Common myeloid progenitor, CD34-positive (primary cell): ENCODE measurements at regions not wholly inside any gene's neighbourhood (a gene's known extent, or its start where the extent isn't known, plus 50 kb on each side); places are given as distances from the start of the nearest gene placed in this dataset.

ENCODE experiments used
- CTCF ChIA-PET: fragments of 350-600 bp; sonication (Branson Sonifier 250); formaldehyde crosslinking; loops from one replicate; lab custom pipeline; 2021; ENCODE audit warnings: antibody characterized with exemption; lab: Charles Lee
- POLR2A ChIA-PET: fragments of 350-600 bp; sonication (Branson Sonifier 250); formaldehyde crosslinking; loops from one replicate; lab custom pipeline; 2021; ENCODE audit warnings: antibody characterized with exemption; lab: Charles Lee
- DNase-seq, 3 donors: peaks; one replicate each; pipeline versions ENCODE4 v3.0.0 to v3.0.0-alpha.2; 2013
- H3K27ac ChIP-seq, 2 experiments: 1 replicate in 1 of 2; 2 replicates in 1 of 2; pipeline ENCODE4 v1.7.0; 2013; ENCODE audit warnings: inconsistent platforms in 2 of 2, low read length in 2 of 2, mild to moderate bottlenecking in 2 of 2, low read depth in 1 of 2, moderate library complexity in 1 of 2; ENCODE audit not compliant: severe bottlenecking in 2 of 2, insufficient read depth in 1 of 2, poor library complexity in 1 of 2
- H3K27me3 ChIP-seq, 5 experiments: replicated peaks in 2 of 5; 1 replicate in 3 of 5; 2 replicates in 2 of 5; pipeline versions ENCODE4 v1.6.1 to v1.7.0; 2013; ENCODE audit warnings: low read length in 4 of 5, mild to moderate bottlenecking in 2 of 5, moderate library complexity in 2 of 5, inconsistent platforms in 1 of 5; ENCODE audit not compliant: insufficient read depth in 5 of 5, control insufficient read depth in 4 of 5
- H3K36me3 ChIP-seq, 4 experiments: 1 replicate in 2 of 4; 2 replicates in 2 of 4; pipeline versions ENCODE4 v1.6.1 to v1.7.0; 2013; ENCODE audit warnings: low read length in 3 of 4, control low read depth in 1 of 4, mild to moderate bottlenecking in 1 of 4; ENCODE audit not compliant: control insufficient read depth in 4 of 4, insufficient read depth in 4 of 4
- H3K4me1 ChIP-seq, 4 experiments: 1 replicate in 3 of 4; 2 replicates in 1 of 4; pipeline versions ENCODE4 v1.6.1 to v1.7.1; 2013; ENCODE audit warnings: low read length in 3 of 4, mild to moderate bottlenecking in 3 of 4, control low read depth in 1 of 4, inconsistent platforms in 1 of 4, moderate library complexity in 1 of 4; ENCODE audit not compliant: control insufficient read depth in 4 of 4, insufficient read depth in 4 of 4; ENCODE audit errors: control extremely low read depth in 1 of 4
- H3K4me3 ChIP-seq, 7 experiments: 1 replicate in 4 of 7; 2 replicates in 3 of 7; pipeline versions ENCODE4 v1.5.1 to v1.7.0; 2013; ENCODE audit warnings: mild to moderate bottlenecking in 7 of 7, low read length in 6 of 7, moderate library complexity in 6 of 7, inconsistent platforms in 2 of 7, low read depth in 2 of 7, control low read depth in 1 of 7; ENCODE audit not compliant: insufficient read depth in 4 of 7, control insufficient read depth in 1 of 7; ENCODE audit errors: extremely low read depth in 1 of 7
- H3K9me3 ChIP-seq, 5 experiments: 1 replicate in 4 of 5; 2 replicates in 1 of 5; pipeline versions ENCODE4 v1.6.1 to v1.7.1; 2013; ENCODE audit warnings: low read length in 4 of 5, mild to moderate bottlenecking in 2 of 5, inconsistent platforms in 1 of 5, low read depth in 1 of 5, moderate library complexity in 1 of 5; ENCODE audit not compliant: control insufficient read depth in 4 of 5, insufficient read depth in 2 of 5; ENCODE audit errors: control extremely low read depth in 1 of 5
- WGBS: methylation state at CpG from one replicate; pipeline ENCODE4 v1.1.5; 2013; ENCODE audit not compliant: insufficient coverage; 5-methylcytosine and 5-hydroxymethylcytosine counted together

DNA sequence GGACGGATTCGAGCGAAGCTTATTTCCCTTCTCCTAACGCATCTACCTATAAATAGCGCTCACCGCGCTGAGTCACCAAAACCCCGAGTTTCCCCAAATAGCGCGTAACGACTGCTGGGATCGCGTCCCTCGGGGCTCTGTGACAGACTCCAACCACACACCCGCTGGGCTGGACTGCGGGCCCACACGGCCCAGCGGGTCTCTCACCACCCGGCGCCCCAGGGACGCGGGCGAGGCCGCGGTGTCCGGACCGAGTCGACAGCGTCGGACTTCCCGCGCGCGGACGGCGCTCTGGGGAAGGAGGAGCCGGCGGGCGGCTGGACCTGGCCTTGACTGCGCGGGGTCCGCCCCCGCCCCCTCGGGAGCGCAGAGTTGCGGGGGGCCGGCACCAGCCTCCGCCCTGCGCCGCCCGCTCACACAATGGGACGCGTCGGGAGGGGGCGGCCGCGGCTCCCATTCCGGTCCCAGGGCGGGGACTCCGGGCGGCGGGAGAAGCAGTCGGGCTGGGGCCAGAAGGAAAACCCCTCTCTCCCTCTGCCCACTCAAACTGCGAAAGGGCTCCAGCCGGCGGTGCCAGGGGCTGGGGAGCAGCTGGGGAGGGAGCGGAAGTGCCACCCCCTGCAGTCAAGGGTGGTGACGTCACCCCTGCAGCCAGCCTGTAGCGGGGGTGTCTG lies 108.8 kb downstream of the KCNRG start:
- 0% methylated on average over 46 of the region's 69 CpGs for WGBS
- H3K27me3 ChIP-seq = peaks cover 0 to 8% (median 4%) of the 10 kb centered on the region in 5 experiments
- H3K4me1 ChIP-seq = peaks cover 22 to 60% (median 47%) of the 10 kb centered on the region in 4 experiments
- H3K36me3 ChIP-seq = peaks cover 0 to 9% (median 1%) of the 10 kb centered on the region in 4 experiments
- H3K27ac ChIP-seq = peak overlapping the region; percentile 93 to 96
- ChIA-PET POLR2A (interaction anchor here (0.7 to 5.4 kb wide), 9 partner anchors 9 to 788 kb away, joined by 3 to 80 read pairs (median 6); partner anchors contain the start of gene TRIM13), CTCF (interaction anchor here (1.0 to 8.7 kb wide), 6 partner anchors 9 to 42 kb away, joined by 3 to 112 read pairs (median 4); no protein-coding TSS in a partner anchor)
- H3K4me3 ChIP-seq = peak overlapping the region; percentile 65 to 95 (median 79)
- no peaks in the 10 kb centered on the region for H3K9me3 ChIP-seq
- peak; percentile 95 to 99 (median 97) for DNase-seq

DNA sequence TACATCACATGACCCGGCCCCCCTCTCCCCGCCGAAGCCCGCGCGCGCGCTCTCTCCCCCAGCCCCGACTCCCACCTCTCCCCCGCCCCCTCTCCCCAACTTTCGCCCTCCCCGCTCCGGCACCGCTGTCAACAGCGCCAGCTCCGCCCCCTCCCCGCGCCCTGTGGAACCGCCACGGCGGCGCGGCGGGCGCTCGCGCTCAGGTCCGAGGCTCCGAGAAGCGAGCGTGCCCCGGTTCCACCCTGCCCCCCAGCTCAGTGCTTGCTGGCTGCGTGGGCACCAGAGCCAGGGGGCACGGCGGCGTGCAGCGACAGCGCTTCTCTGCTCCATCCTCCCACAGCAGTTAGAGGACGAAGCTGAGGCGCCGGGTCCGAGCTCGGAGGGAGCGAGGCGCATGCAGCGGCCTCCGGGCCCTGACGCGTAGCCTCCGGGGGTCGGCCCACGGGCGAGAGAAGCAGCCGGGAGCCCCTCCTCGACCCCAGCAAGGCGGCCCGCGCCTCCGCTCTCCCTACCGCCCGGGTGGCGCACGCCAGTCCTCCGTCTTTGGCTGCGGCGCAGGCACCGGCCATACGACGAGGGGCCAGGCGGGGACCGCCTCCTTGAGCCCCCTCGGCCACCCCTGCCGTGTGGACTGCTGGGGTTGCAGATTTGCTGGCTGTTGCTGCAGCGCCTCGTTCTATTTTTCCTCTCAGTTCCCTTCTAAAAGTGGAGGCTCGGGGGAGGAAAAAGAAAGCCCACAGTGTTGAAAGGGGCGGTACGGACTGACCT lies 109.5 kb downstream of the KCNRG start:
- H3K4me3 ChIP-seq = peak overlapping the region; percentile 67 to 95 (median 91)
- POLR2A ChIA-PET = interaction anchor here (1.2 to 5.4 kb wide), 8 partner anchors 8 to 787 kb away, joined by 3 to 80 read pairs (median 10); partner anchors contain the start of gene TRIM13
- peak in 1 of 3 donors; percentile 99 for DNase-seq
- no peaks in the 10 kb centered on the region for H3K9me3 ChIP-seq
- H3K27me3 ChIP-seq = peaks cover 0 to 15% (median 11%) of the 10 kb centered on the region in 5 experiments
- H3K27ac ChIP-seq = peak overlapping the region; percentile 93 to 96
- WGBS = 0% methylated on average over 40 of the region's 78 CpGs
- peaks cover 0 to 9% (median 1%) of the 10 kb centered on the region in 4 experiments for H3K36me3 ChIP-seq
- CTCF ChIA-PET = interaction anchor here (0.9 to 8.7 kb wide), 8 partner anchors 8 to 791 kb away, joined by 3 to 112 read pairs (median 9); no protein-coding TSS in a partner anchor
- peaks cover 22 to 61% (median 50%) of the 10 kb centered on the region in 4 experiments for H3K4me1 ChIP-seq

DNA sequence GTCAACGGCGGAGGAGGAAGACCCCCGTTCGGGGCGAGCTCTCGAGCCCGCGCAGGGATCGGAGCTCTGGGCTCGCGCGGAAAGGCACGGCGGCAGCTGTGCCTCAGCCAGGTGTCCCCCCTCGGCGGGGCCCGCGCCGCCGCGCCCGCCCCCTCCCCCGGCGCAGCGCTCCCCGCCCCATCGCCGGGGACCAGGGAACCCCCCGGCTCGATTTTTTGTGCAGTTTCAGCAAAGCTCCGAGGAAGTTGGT lies 110.0 kb downstream of the KCNRG start:
- 0% methylated on average over 31 of the region's 31 CpGs for whole genome bisulfite sequencing
- H3K9me3 ChIP-seq = no peaks in the 10 kb centered on the region
- H3K4me1 ChIP-seq = peaks cover 22 to 66% (median 55%) of the 10 kb centered on the region in 4 experiments
- H3K27me3 ChIP-seq = peaks cover 0 to 20% (median 13%) of the 10 kb centered on the region in 5 experiments
- H3K36me3 ChIP-seq = peaks cover 0 to 9% (median 1%) of the 10 kb centered on the region in 4 experiments
- DNase-seq = peak in 1 of 3 donors; percentile 65
- H3K4me3 ChIP-seq = peak overlapping the region; percentile 67 to 95 (median 91)
- H3K27ac ChIP-seq = peak overlapping the region; percentile 83 to 96
- ChIA-PET POLR2A (interaction anchor here (1.6 to 5.4 kb wide), 4 partner anchors 9 to 129 kb away, joined by 10 to 80 read pairs (median 21); partner anchors contain the start of gene TRIM13), CTCF (interaction anchor here (0.9 to 8.7 kb wide), 10 partner anchors 9 to 790 kb away, joined by 3 to 112 read pairs (median 8); partner anchors contain the start of gene TRIM13)

DNA sequence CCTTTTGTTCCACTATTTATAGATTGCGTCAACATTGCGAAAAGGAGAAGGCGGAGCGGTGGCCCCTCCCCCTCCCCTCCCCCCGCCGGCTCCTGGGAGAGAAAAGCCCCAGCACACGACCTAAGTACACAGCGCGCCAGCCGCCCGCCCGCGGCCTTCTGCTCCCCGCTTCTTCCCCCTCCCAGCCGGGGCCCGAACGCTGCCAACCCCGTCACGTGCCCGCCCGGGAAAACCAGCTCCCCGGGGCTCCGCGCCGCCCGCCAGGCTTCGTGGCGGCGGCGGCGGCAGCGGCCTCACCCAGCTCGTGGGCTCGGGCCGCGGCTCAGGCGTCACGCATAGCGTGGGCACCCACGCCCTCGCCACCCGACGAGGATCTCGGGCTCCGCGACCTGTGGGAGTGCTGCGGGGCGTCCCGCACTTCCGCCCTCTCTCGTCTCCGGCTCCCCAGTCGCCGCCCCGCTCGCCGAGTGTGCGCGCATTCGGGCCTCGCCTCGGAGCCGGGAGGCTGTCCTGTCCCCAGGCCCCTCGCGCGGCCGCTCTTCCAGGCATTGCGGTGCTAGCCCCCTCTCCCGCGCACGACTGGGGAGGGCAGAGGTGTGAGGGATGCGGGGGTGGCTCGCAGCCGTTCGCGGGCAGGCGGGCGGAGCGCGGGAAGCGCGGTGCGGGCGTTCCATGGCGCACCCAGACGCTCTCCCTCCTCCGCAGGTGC lies 110.5 kb downstream of the KCNRG start:
- Histone ChIP-seq H3K36me3 (peaks cover 0 to 8% (median under 1%) of the 10 kb centered on the region in 4 experiments), H3K4me1 (peaks cover 23 to 70% (median 60%) of the 10 kb centered on the region in 4 experiments), H3K27me3 (peaks cover 0 to 25% (median 17%) of the 10 kb centered on the region in 5 experiments), H3K27ac (peak overlapping the region; percentile 83 to 96), H3K4me3 (peak overlapping the region; percentile 52 to 95 (median 89)), H3K9me3 (no peaks in the 10 kb centered on the region)
- peak; percentile 94 to 97 (median 96) for DNase-seq
- under 1% methylated on average over 77 of the region's 87 CpGs for WGBS
- POLR2A ChIA-PET = interaction anchor here (1.6 to 5.4 kb wide), 4 partner anchors 9 to 129 kb away, joined by 10 to 80 read pairs (median 21); partner anchors contain the start of gene TRIM13
- CTCF ChIA-PET = interaction anchor here (0.9 to 8.7 kb wide), 14 partner anchors 9 to 790 kb away, joined by 3 to 112 read pairs (median 5); partner anchors contain the start of gene TRIM13

DNA sequence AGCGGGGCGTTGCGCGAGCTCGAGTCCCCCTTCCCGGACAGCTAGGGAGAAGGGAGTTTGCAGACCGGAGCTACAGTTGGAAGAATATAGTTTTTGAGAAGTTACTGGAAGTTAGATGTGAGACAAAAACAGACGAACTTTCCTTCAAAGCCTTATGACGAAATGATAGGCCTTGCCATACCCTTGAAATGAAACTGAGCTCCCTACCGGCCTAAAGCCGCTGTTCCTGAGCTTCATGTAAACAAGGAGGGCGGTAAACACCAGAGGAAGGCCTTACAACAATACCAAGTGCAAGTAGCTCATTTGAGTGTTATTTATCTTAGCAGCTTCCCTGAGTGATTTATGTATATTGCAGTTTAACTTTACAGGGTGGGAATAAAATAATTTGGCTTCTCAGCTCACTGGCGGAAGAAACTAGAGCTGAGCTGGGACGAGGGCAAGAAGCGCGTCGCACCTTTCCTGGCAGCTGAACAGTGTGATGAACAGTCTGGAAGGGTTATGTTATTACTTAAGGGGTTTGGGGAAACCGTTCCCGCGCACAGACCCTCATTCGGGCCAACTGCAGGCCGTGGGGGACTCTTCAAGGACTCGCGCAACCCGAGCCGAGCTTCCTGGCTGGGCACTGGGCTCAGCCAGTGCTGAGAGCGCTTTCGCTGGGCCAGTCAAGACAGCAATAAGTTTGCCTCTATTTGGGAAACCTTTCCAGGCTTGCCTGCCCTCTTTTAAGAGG lies 111.2 kb downstream of the KCNRG start:
- ChIA-PET CTCF (interaction anchor here (0.9 to 8.7 kb wide), 15 partner anchors 8 to 943 kb away, joined by 3 to 112 read pairs (median 6); partner anchors contain the start of gene TRIM13), POLR2A (interaction anchor here (0.7 to 5.4 kb wide), 4 partner anchors 10 to 130 kb away, joined by 3 to 80 read pairs (median 21); partner anchors contain the start of gene TRIM13)
- Histone ChIP-seq H3K27ac (peak overlapping the region; percentile 83 to 96), H3K27me3 (peaks cover 3 to 32% (median 24%) of the 10 kb centered on the region in 5 experiments), H3K9me3 (no peaks in the 10 kb centered on the region), H3K36me3 (peaks cover 0 to 5% (median 0%) of the 10 kb centered on the region in 4 experiments), H3K4me3 (peak overlapping the region; percentile 52 to 95 (median 89)), H3K4me1 (peaks cover 27 to 72% (median 63%) of the 10 kb centered on the region in 4 experiments)
- peak; percentile 63 to 78 (median 73) for DNase-seq
- 51% methylated on average over 22 of the region's 28 CpGs for WGBS
